ENCODE measurements at regions not wholly inside any gene's neighbourhood (a gene's known extent, or its start where the extent isn't known, plus 50 kb on each side); places are given as distances from the start of the nearest gene placed in this dataset.

DNA sequence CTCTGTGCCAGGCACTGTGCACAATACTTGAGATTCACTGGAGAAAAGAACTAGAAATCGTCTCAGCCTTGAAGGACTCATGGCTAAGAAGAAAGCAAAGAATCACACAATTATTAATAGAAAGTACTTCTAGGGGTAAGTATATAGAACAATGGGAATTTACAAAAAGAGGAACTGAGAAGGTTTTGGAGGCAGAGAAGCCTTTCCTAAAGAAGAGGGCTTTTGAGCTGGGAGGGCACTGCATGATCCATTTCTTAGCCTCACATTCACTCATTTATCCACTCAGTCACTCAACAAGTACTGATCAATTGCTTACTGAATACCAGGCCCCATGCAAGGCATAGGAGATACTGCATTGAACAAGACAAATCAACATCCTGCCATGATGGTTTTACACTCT is 113.5 kb downstream of the TMEM114 start:
- TF ChIP-seq, protein P1, sequence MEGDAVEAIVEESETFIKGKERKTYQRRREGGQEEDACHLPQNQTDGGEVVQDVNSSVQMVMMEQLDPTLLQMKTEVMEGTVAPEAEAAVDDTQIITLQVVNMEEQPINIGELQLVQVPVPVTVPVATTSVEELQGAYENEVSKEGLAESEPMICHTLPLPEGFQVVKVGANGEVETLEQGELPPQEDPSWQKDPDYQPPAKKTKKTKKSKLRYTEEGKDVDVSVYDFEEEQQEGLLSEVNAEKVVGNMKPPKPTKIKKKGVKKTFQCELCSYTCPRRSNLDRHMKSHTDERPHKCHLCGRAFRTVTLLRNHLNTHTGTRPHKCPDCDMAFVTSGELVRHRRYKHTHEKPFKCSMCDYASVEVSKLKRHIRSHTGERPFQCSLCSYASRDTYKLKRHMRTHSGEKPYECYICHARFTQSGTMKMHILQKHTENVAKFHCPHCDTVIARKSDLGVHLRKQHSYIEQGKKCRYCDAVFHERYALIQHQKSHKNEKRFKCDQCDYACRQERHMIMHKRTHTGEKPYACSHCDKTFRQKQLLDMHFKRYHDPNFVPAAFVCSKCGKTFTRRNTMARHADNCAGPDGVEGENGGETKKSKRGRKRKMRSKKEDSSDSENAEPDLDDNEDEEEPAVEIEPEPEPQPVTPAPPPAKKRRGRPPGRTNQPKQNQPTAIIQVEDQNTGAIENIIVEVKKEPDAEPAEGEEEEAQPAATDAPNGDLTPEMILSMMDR (optimal IDR thresholded peaks at IDR 0.05 in 1 of 3, IDR thresholded peaks at IDR 0.05 in 1 of 3, conservative IDR thresholded peaks at IDR 0.05 in 1 of 3; ENCODE audit: extremely low read depth in 1 of 3, insufficient read depth in 2 of 3, low read length in 3 of 3): no peak
- TF ChIP-seq EZH2 (IDR thresholded peaks at IDR 0.05; ENCODE audit: low read length): no peak
